Hepatocyte (in vitro differentiated cells): ENCODE measurements at regions not wholly inside any gene's neighbourhood (a gene's known extent, or its start where the extent isn't known, plus 50 kb on each side); places are given as distances from the start of the nearest gene placed in this dataset.

ENCODE experiments used
- DNase-seq: peaks from one replicate; pipeline ENCODE4 v3.0.0-alpha.2; 2016; ENCODE audit warnings: low spot score
- H2AFZ ChIP-seq: fragments of 200-600 bp; sonication (generic); 2 replicates; pipeline ENCODE4 v1.6.0; 2016; ENCODE audit warnings: antibody characterized with exemption, mild to moderate bottlenecking
- H3K27ac ChIP-seq: fragments of 200-600 bp; sonication (generic); 2 replicates; pipeline ENCODE4 v1.5.1; 2016; ENCODE audit warnings: mild to moderate bottlenecking
- H3K27me3 ChIP-seq: fragments of 200-600 bp; sonication (generic); 2 replicates; pipeline ENCODE4 v1.6.1; 2016
- H3K36me3 ChIP-seq: fragments of 200-600 bp; sonication (generic); replicated peaks from 2 replicates; pipeline ENCODE4 v1.5.1; 2016; ENCODE audit warnings: low read depth; ENCODE audit not compliant: insufficient read depth
- H3K4me1 ChIP-seq: fragments of 200-600 bp; sonication (generic); 2 replicates; pipeline ENCODE4 v1.5.1; 2016; ENCODE audit warnings: mild to moderate bottlenecking, moderate library complexity; ENCODE audit not compliant: insufficient read depth
- H3K4me2 ChIP-seq: fragments of 200-600 bp; sonication (generic); 2 replicates; pipeline ENCODE4 v1.6.0; 2016
- H3K4me3 ChIP-seq: fragments of 200-600 bp; sonication (generic); 2 replicates; pipeline ENCODE4 v1.5.1; 2016; ENCODE audit warnings: mild to moderate bottlenecking
- H3K79me2 ChIP-seq: fragments of 200-600 bp; sonication (generic); 2 replicates; pipeline ENCODE4 v1.6.0; 2017; ENCODE audit warnings: mild to moderate bottlenecking
- H3K9me2 ChIP-seq: fragments of 200-600 bp; sonication (generic); replicated peaks from 2 replicates; pipeline ENCODE4 v1.6.0; 2017; ENCODE audit warnings: mild to moderate bottlenecking; ENCODE audit not compliant: insufficient read depth
- H3K9me3 ChIP-seq: fragments of 200-600 bp; sonication (generic); 2 replicates; pipeline ENCODE4 v1.5.1; 2016; ENCODE audit warnings: low read depth, mild to moderate bottlenecking
- H4K20me1 ChIP-seq: fragments of 200-600 bp; sonication (generic); 2 replicates; pipeline ENCODE4 v1.6.0; 2016; ENCODE audit warnings: mild to moderate bottlenecking; ENCODE audit not compliant: insufficient read depth, poor library complexity, severe bottlenecking
- CTCF ChIP-seq: fragments of 200-600 bp; sonication (generic); IDR thresholded peaks from 2 replicates; pipeline ENCODE4 v1.5.1; 2016; ENCODE audit warnings: antibody characterized with exemption, mild to moderate bottlenecking; ENCODE audit not compliant: poor library complexity
- EZH2 ChIP-seq: fragments of 200-600 bp; sonication (generic); IDR thresholded peaks from 2 replicates; pipeline ENCODE4 v1.6.1; 2016; ENCODE audit warnings: antibody characterized with exemption, mild to moderate bottlenecking, borderline replicate concordance
- EZH2phosphoT487 ChIP-seq: fragments of 200-600 bp; sonication (generic); IDR thresholded peaks from one replicate; pipeline ENCODE4 v1.6.1; 2018; ENCODE audit warnings: antibody characterized with exemption, mild to moderate bottlenecking, low read depth, moderate library complexity; ENCODE audit not compliant: unreplicated experiment, severe bottlenecking
- WGBS: methylation state at CpG from one replicate; pipeline ENCODE4 v1.1.6; 2016; ENCODE audit warnings: low lambda C conversion rate; ENCODE audit errors: missing lambda C conversion rate; 5-methylcytosine and 5-hydroxymethylcytosine counted together

GRCh38 chr12:81968421-81968820 is 209.3 kb upstream of the PPFIA2 start:
- Histone ChIP-seq H3K9me2 (no peaks in the 10 kb centered on the region), H2AFZ (no peak overlapping the region), H3K79me2 (no peaks in the 10 kb centered on the region), H3K9me3 (no peaks in the 10 kb centered on the region), H4K20me1 (no peaks in the 10 kb centered on the region), H3K4me2 (no peak overlapping the region), H3K36me3 (no peaks in the 10 kb centered on the region), H3K27me3 (no peaks in the 10 kb centered on the region), H3K4me1 (no peaks in the 10 kb centered on the region), H3K4me3 (no peak overlapping the region), H3K27ac (no peak overlapping the region)
- TF ChIP-seq EZH2: no peak
- no peak for DNase-seq
- 75% methylated on average over 5 of the region's 5 CpGs for WGBS

DNA sequence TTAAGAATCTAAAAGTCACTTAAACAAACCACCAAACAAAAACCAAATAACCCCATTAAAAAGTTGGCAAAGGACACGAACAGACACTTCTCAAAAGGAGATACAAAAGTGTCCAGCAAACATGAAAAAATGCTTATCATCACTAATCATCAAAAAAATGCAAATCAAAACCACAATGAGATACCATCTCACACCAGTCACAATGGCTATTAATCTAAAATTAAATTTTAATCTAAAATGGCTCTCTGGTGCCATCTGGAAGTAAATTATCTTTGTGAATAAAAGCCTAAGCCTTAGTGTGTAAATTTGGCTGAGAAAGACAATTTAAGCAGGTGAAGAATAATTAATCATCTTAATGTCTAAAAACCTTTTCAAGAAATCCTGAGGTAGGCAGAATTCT is 204.5 kb upstream of the PPFIA2 start:
- H2AFZ ChIP-seq: no peak overlapping the region
- TF ChIP-seq CTCF (no peak), EZH2phosphoT487 (no peak), EZH2 (no peak)
- WGBS: 66% methylated on average over 1 of the region's 1 CpG
- H4K20me1 ChIP-seq: no peaks in the 10 kb centered on the region
- H3K4me2 ChIP-seq: no peak overlapping the region
- no peaks in the 10 kb centered on the region for H3K9me3 ChIP-seq
- no peak for DNase-seq
- H3K4me3 ChIP-seq: no peak overlapping the region
- H3K36me3 ChIP-seq: no peaks in the 10 kb centered on the region
- no peaks in the 10 kb centered on the region for H3K79me2 ChIP-seq
- H3K27ac ChIP-seq: no peak overlapping the region
- no peaks in the 10 kb centered on the region for H3K27me3 ChIP-seq
- no peaks in the 10 kb centered on the region for H3K9me2 ChIP-seq
- H3K4me1 ChIP-seq: no peaks in the 10 kb centered on the region

- no peak overlapping the region for H3K4me2 ChIP-seq
- no peak for DNase-seq
- H3K9me2 ChIP-seq: no peaks in the 10 kb centered on the region
- H3K36me3 ChIP-seq: no peaks in the 10 kb centered on the region
- H2AFZ ChIP-seq: no peak overlapping the region
- H3K4me3 ChIP-seq: no peak overlapping the region
- TF ChIP-seq CTCF (no peak), EZH2 (no peak), EZH2phosphoT487 (no peak)
- no peaks in the 10 kb centered on the region for H3K4me1 ChIP-seq
- 96% methylated on average over 7 of the region's 7 CpGs for WGBS
- no peaks in the 10 kb centered on the region for H4K20me1 ChIP-seq
- H3K27me3 ChIP-seq: no peaks in the 10 kb centered on the region
- no peak overlapping the region for H3K27ac ChIP-seq
- H3K79me2 ChIP-seq: no peaks in the 10 kb centered on the region
- H3K9me3 ChIP-seq: no peaks in the 10 kb centered on the region
Observed at GRCh38 chr12:81963026-81963425, 203.9 kb upstream of the PPFIA2 start.

GRCh38 chr12:81962126-81962856 is 203.1 kb upstream of the PPFIA2 start:
- TF ChIP-seq EZH2 (no peak), EZH2phosphoT487 (no peak), CTCF (no peak)
- no peaks in the 10 kb centered on the region for H3K4me1 ChIP-seq
- H4K20me1 ChIP-seq: no peaks in the 10 kb centered on the region
- H3K79me2 ChIP-seq: no peaks in the 10 kb centered on the region
- no peak overlapping the region for H3K4me3 ChIP-seq
- no peak overlapping the region for H3K4me2 ChIP-seq
- DNase-seq: no peak
- H3K27ac ChIP-seq: no peak overlapping the region
- no peaks in the 10 kb centered on the region for H3K36me3 ChIP-seq
- no peak overlapping the region for H2AFZ ChIP-seq
- H3K27me3 ChIP-seq: no peaks in the 10 kb centered on the region
- H3K9me2 ChIP-seq: no peaks in the 10 kb centered on the region
- WGBS: 84% methylated on average over 4 of the region's 4 CpGs
- no peaks in the 10 kb centered on the region for H3K9me3 ChIP-seq
